Stomach (tissue), 4 donors: ENCODE measurements at regions not wholly inside any gene's neighbourhood (a gene's known extent, or its start where the extent isn't known, plus 50 kb on each side); places are given as distances from the start of the nearest gene placed in this dataset.

ENCODE experiments used
- POLR2A ChIP-seq, 4 donors: fragments of 450-650 bp; IDR thresholded peaks; one replicate each; pipeline ENCODE4 v1.6.1; 2016; ENCODE audit warnings: antibody characterized with exemption in 4 of 4, control low read depth in 2 of 4, mild to moderate bottlenecking in 1 of 4, moderate library complexity in 1 of 4
- POLR2AphosphoS5 ChIP-seq, 3 donors: sonication (generic); formaldehyde crosslinking; IDR thresholded peaks; one replicate each; pipeline ENCODE4 v1.6.1; 2016; ENCODE audit warnings: antibody characterized with exemption in 3 of 3

DNA sequence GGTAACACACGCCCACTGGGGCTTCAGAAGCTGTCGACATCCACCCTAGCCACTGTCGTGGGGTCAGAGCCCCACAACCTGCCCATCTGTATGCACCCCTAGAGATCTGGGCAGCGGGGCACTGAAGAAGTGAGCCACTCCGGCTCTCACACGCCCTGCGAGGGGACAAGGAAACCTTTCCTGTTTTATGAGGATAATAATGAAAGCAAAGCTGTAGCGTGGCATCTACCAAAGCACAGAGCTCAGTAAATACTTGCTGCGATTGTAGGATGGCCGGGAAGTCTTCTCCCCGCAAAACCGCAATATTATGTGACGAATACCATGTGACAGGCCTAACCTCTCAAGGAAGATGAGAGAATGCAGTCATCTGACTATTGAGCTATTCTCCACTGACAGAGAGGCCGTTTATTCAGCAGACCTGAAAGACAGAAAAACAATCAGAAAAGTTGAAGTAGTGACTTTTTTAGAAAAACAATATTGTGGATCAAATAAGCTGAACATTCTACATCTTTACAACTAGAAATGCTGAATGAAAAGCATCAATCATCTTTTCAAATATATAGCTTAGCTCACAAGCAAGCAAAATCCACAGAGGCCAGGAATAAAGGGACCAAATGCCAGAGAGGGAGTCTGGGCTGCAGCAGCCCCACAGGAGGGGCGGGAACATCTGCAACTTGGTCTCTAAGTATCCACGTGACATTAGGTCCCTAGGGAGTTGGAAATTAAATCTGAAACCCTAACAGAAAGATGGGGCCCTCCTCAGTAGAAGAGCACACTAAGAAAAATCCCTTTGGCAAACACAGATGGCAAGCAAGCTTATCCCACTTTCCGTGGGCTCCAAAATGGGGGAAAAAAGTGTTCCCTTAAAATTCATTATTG is 207.8 kb downstream of the TTLL2 start:
- TF ChIP-seq POLR2AphosphoS5 (IDR thresholded peaks at IDR 0.05) (no peak), POLR2A (IDR thresholded peaks at IDR 0.05) (no peak)
